ENCODE measurements at regions not wholly inside any gene's neighbourhood (a gene's known extent, or its start where the extent isn't known, plus 50 kb on each side); places are given as distances from the start of the nearest gene placed in this dataset.
"Not testable (repeated sequence)": the region's sequence is repeated elsewhere in the genome, so short reads cannot be mapped to it uniquely, and the experiment has no call there.

- no peak for DNase-seq (ENCODE audit: low spot score)
Observed at GRCh38 chr6:80921861-80922460, 815.5 kb downstream of the BCKDHB start.

GRCh38 chr6:80907831-80908230, 801.4 kb downstream of the BCKDHB start:
- DNase-seq (ENCODE audit: low spot score) = no peak

- DNase-seq (ENCODE audit: low spot score) = no peak
Observed at GRCh38 chr6:80903711-80904110, 797.2 kb downstream of the BCKDHB start.

GRCh38 chr6:80886475-80886874, 780.0 kb downstream of the BCKDHB start:
- DNase-seq (ENCODE audit: low spot score) = no peak

GRCh38 chr6:80872951-80873308, 766.5 kb downstream of the BCKDHB start:
- no peak for DNase-seq (ENCODE audit: low spot score)

DNA sequence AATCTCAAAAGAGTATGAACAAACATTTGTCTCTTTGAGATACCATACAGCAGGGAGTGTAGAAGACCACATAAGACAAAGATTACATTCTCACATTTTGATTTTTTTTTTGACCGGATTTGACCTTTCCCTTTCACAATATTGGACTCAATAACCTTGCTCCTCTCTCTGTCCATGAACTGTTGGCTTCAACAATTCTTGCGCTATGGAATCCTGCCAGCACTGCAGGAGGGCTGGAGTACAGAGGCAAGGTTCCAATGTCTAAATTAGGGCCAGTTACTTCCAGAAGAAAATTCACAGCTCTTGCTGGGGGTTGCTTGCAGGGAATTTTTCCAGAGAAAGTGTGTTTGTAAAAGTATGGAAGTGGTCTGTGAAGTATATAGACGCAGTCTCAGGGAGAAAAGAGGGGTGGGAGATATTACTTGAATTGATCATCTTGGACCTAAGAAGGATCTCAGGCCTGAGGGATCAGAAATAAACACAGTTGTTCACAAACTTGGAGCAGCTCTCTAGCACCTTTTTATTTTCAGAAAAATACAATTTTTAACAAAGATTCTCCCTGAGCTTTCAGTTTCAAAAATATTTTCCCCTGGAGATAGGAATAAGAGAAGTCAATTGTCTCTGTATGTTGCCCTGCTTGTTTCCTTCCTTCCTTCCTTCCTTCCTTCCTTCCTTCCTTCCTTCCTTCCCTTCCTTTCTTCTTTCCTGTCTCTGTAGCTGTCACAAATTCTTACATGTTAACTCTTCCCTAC, 765.9 kb downstream of the BCKDHB start:
- peak; percentile 6 for DNase-seq (ENCODE audit: low spot score)

DNA sequence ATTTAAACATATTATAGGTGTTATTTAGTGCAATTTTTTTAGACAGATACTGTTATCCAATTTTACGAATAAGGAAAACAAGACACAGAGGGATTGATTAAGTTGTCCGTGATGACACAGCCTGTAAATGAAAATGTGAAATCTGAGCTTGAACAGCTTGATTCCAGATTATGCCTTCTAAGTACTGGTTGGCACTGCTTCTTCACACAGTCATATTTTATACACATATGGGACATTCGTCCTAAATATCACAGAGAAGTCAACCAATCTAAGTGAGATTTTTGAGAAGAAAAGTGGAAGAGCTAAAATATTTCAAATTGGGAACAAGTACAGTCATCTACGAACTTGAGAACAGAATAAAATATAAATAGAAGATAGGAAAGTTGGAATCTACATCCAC, 756.3 kb downstream of the BCKDHB start:
- no peak for DNase-seq (ENCODE audit: low spot score)

DNA sequence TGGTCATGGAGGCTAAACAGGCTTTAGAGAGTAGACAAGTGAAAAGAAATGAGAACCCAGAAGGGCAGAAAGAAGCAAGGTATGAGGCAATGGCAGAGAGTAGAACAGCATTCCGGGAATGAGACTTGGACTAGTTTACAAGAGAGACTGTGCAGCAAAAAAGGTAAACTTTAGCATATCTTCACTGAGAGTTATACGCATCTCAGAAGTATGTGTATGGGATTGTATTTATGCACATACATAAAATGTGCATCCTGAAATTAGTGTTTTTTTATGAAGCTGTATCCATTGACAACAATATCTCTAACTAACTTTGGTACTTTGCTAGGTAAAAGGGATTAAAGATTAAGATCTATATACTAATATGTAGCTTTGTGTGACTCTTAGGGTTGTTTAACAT, 753.6 kb downstream of the BCKDHB start:
- no peak for DNase-seq (ENCODE audit: low spot score)

- DNase-seq (ENCODE audit: low spot score) = not testable (repeated sequence)
Observed at GRCh38 chr6:80847973-80848372, 741.5 kb downstream of the BCKDHB start.

DNA sequence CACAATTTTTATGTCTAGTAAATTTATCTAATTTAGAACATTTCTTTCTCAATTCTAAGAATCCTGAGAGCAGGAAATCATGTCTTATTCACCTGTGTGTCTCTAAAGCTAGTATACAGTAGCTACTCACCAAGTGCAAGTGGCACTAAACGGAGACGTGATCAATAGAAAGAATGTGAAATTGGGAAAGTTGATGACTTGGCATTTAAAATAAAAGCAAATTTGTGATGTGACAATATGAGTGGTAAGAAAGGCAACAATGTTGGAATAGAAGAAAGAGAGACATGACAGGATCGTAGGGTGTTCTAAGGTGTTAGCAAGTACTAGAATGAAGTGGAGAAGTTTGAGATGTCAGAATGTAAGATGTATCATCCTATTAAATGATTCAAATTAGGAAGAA, 725.9 kb downstream of the BCKDHB start:
- no peak for DNase-seq (ENCODE audit: low spot score)

- no peak for DNase-seq (ENCODE audit: low spot score)
Observed at GRCh38 chr6:80793411-80793810, 686.9 kb downstream of the BCKDHB start.

DNA sequence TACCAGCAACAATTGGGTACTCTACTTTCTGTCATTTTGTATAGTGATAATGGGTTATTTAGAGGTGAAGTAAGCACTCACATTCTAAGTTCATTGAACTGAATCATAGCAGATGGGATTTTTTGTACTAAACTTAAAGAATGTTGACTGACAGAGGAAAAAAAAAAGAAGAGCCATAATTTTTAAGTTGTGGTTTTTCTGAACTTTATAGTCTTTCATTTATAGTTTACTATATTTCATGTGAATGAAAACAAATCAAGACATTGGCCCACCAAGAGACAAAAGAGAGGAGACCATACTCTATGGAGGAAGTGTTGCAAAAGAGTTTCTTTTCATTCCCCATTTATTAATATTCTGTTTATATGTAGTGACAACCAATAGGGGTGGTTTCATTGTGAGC, 685.7 kb downstream of the BCKDHB start:
- no peak for DNase-seq (ENCODE audit: low spot score)

GRCh38 chr6:80789912-80790570, 683.6 kb downstream of the BCKDHB start:
- DNase-seq (ENCODE audit: low spot score) = no peak

- not testable (repeated sequence) for DNase-seq (ENCODE audit: low spot score)
Observed at GRCh38 chr6:80783271-80783670, 676.8 kb downstream of the BCKDHB start.

GRCh38 chr6:80771941-80772340, 665.5 kb downstream of the BCKDHB start:
- DNase-seq (ENCODE audit: low spot score) = no peak

- DNase-seq (ENCODE audit: low spot score) = no peak
Observed at GRCh38 chr6:80769106-80769505, 662.6 kb downstream of the BCKDHB start.

DNA sequence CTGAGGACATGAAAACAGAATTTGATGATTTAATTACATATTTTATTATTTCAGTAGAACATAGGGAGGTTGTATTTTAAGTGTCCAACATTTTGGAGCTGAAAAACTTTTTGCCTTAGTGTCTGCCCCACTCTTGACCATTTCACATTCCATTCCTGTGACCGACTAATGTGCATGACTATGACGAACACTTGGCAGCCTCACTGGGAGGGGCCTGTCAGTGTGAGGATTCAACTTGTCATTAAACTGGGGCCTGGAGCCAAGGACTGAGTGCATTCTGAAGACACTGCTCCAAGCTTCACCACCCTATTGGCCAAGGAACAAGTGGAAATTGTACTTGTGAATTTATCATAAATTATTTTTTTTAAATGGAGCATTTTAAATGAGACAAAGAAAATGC, 661.3 kb downstream of the BCKDHB start:
- DNase-seq (ENCODE audit: low spot score) = no peak

DNA sequence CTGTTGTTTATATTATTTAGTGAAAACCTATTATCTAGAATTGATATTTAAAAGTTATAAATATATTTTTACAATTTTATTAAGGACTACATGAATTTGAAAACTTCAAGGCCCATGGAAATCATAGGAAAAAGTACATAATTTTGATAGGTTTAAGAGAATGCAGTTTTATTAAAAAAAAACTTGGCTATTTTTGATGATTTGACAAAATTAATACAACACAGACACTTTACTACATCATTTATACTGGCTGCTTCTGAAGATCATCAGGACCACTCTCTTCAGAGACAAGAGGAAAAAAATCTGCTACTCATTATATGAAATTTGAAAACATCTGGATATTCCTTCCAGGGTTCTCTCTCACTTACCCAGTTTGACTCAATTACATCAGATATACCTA, 637.7 kb downstream of the BCKDHB start:
- no peak for DNase-seq (ENCODE audit: low spot score)

DNA sequence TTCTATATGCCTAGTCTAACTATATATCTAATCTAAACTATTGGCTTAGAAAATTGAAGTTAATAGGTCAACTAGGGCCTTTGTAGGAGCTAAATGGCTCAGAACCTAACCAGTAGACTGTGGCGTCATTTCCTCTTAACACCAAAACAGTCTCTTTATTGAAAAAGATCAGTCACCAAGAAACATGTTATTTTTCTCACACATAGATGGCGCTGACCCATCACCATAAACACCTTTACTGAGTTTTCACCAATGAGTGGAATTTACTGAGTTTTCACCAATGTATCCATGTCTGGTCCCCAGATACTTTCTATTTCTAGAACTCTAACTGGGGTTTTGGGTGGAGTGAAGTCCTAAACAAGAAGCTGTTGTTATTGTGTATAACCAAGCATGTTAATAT, 636.0 kb downstream of the BCKDHB start:
- DNase-seq (ENCODE audit: low spot score) = no peak

DNA sequence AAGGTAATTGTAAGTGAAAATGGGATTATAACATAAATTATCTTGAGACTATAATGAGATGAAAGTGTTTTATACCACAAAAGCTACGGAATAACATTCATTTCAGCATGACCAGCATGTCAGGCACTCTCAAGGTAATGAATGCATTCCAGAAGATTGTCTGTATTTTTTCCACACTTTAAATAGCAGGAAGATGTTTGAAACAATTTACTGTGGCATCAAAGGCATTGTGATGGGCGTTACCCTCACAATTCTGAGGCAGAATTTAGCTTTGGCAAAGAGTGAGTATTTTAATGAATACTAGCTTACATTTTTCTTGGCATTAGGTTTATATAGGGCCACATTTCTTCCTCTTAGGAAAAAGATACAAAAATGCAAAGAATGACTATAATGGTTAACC, 627.2 kb downstream of the BCKDHB start:
- no peak for DNase-seq (ENCODE audit: low spot score)

DNA sequence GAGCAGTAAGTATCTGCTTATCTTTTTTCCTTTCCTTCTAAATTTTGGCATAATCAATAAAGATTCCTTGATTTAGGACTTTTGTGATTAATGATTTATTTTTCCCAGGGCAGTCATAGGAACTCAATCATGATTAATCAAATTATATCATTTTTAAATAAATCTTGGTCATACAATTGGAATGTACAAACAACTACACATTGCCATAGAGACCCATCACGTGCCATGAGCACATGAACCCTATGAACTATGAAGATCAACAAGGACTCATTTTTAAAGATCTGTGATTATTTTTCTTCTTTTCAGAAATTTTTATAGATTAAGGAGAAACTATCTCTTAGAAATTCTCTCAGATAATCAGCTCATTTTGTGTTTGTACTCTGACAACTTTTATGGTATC, 622.4 kb downstream of the BCKDHB start:
- no peak for DNase-seq (ENCODE audit: low spot score)

DNA sequence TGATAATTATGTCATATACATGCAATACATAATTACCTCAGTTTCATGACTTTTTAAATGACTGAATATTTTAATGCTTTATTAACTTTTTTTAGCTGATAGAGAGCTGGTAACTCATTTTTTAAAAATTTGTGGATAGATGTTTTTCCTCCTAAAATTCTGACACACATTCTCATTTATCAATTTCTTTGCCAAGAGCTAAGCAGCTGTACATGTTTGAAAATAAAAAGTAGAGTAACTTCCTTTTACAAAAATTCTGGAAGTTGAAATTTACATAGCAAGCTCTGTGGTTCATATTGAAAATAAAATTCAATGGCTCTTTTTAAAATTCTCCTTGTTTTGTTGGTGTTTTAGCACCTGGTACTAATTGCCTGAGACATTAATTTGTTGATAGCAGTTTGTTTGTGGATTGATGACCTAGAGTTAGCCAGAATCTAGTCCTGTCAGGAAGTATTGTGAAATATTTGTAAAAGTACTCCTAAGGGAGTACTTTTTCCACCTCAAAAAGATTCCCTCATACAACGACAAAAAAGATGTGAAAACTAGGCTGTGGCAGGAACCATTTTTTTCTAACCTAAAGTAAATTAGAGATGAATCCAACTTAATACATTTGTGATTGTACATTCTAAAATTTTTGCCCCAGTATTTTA, 621.8 kb downstream of the BCKDHB start:
- no peak for DNase-seq (ENCODE audit: low spot score)

Measured in HuH-7.5 (cell line).